GM12878 (cell line): ENCODE measurements at regions not wholly inside any gene's neighbourhood (a gene's known extent, or its start where the extent isn't known, plus 50 kb on each side); places are given as distances from the start of the nearest gene placed in this dataset.

Experiments used
- ATAC-seq: fragments of 200-7000 bp; cut with Tn5 transposase; 3 replicates; pipeline ENCODE4 v1.9.1; 2020; ENCODE audit warnings: mild to moderate bottlenecking, moderate library complexity
- BruUV-seq: library from RNA; stranded (reverse); fragments of 400-500 nt; replicated peaks from 2 replicates; lab custom pipeline; 2021; lab: Mats Ljungman, UMichigan
- CTCF ChIA-PET: fragments of 300-600 bp; sonication (Branson Sonifier 250); formaldehyde crosslinking; extraction: SDS; loops from one replicate; lab custom pipeline; 2021; ENCODE audit warnings: inconsistent platforms; lab: Yijun Ruan, JAX
- POLR2A ChIA-PET: fragments of 350-600 bp; formaldehyde crosslinking; extraction: SDS; loops from one replicate; lab custom pipeline; 2021; ENCODE audit warnings: inconsistent platforms; lab: Charles Lee
- RAD21 ChIA-PET: fragments of 300-600 bp; sonication (Branson Sonifier 250); formaldehyde crosslinking; loops from one replicate; lab custom pipeline; 2023; ENCODE audit warnings: antibody characterized with exemption; ENCODE audit not compliant: unreplicated experiment; lab: Charles Lee
- SMC1A ChIA-PET: fragments of 300-600 bp; sonication (Branson Sonifier 250); formaldehyde crosslinking; loops from one replicate; lab custom pipeline; 2023; ENCODE audit not compliant: unreplicated experiment, uncharacterized antibody; lab: Charles Lee
- DNase-seq: peaks from one replicate; pipeline ENCODE4 v3.0.0-alpha.2; 2011; ENCODE audit warnings: low read depth, low spot score
- FAIRE-seq: peaks from 3 replicates; lab custom pipeline; 2011; peaks lifted over from hg19 to GRCh38; lab: Jason Lieb, UNC
- H2AFZ ChIP-seq: 2 replicates; pipeline ENCODE4 v1.6.0; 2011; ENCODE audit warnings: low read depth, low read length, control low read depth; ENCODE audit not compliant: control insufficient read depth
- H3K27ac ChIP-seq: 2 replicates; pipeline ENCODE4 v1.5.1; 2011; ENCODE audit warnings: control low read depth; ENCODE audit not compliant: control insufficient read depth, insufficient read depth
- H3K27me3 ChIP-seq, 2 experiments: replicated peaks in 1 of 2; 2 replicates each; pipeline versions ENCODE4 v1.6.0 to v1.6.1; 2011; ENCODE audit warnings: low read length in 1 of 2; ENCODE audit not compliant: control insufficient read depth in 2 of 2, insufficient read depth in 2 of 2
- H3K36me3 ChIP-seq, 2 experiments: 2 replicates each; pipeline ENCODE4 v1.5.1; 2011; ENCODE audit warnings: low read length in 1 of 2; ENCODE audit not compliant: control insufficient read depth in 2 of 2, insufficient read depth in 2 of 2
- H3K4me1 ChIP-seq: 2 replicates; pipeline ENCODE4 v1.6.1; 2011; ENCODE audit warnings: mild to moderate bottlenecking, low read length, moderate library complexity, mixed read lengths; ENCODE audit not compliant: control insufficient read depth, insufficient read depth
- H3K4me2 ChIP-seq: 2 replicates; pipeline ENCODE4 v1.6.0; 2011; ENCODE audit warnings: control low read depth; ENCODE audit not compliant: control insufficient read depth, insufficient read depth
- H3K4me3 ChIP-seq: fragments of 200-600 bp; sonication (generic); 2 replicates; pipeline ENCODE4 v1.5.1; 2016
- H3K79me2 ChIP-seq: 2 replicates; pipeline ENCODE4 v1.6.0; 2011; ENCODE audit warnings: low read length; ENCODE audit not compliant: control insufficient read depth, insufficient read depth
- H3K9ac ChIP-seq: 2 replicates; pipeline ENCODE4 v1.8.0; 2011; ENCODE audit warnings: low read length, control low read depth, mixed read lengths; ENCODE audit not compliant: control insufficient read depth, insufficient read depth
- H3K9me3 ChIP-seq: replicated peaks from 3 replicates; pipeline ENCODE4 v1.5.1; 2011; ENCODE audit warnings: mild to moderate bottlenecking, low read length; ENCODE audit not compliant: control insufficient read depth, insufficient read depth
- H4K20me1 ChIP-seq: 2 replicates; pipeline ENCODE4 v1.6.0; 2011; ENCODE audit not compliant: control insufficient read depth, insufficient read depth
- BCL11A ChIP-seq: IDR thresholded peaks from 2 replicates; pipeline ENCODE4 v1.6.1; 2011; ENCODE audit warnings: low read depth, low read length
- CBX5 ChIP-seq: sonication (generic); IDR thresholded peaks from 2 replicates; pipeline ENCODE4 v1.6.1; 2016; ENCODE audit warnings: low read depth, moderate library complexity, mild to moderate bottlenecking, inconsistent platforms
- CREB1 ChIP-seq: IDR thresholded peaks from 2 replicates; pipeline ENCODE4 v1.6.1; 2012; ENCODE audit warnings: low read depth, mild to moderate bottlenecking, inconsistent platforms
- FOXK2 ChIP-seq: fragments of 450-650 bp; IDR thresholded peaks from 2 replicates; pipeline ENCODE4 v1.6.1; 2017; ENCODE audit warnings: mild to moderate bottlenecking, moderate library complexity
- MEF2A ChIP-seq: IDR thresholded peaks from 2 replicates; pipeline ENCODE4 v1.6.1; 2011; ENCODE audit warnings: low read depth, mild to moderate bottlenecking, low read length, moderate library complexity; ENCODE audit not compliant: insufficient read depth
- NBN ChIP-seq: fragments of 450-650 bp; IDR thresholded peaks from 2 replicates; pipeline ENCODE4 v1.6.1; 2016
- RAD21 ChIP-seq: IDR thresholded peaks from 2 replicates; pipeline ENCODE4 v1.6.1; 2011; ENCODE audit warnings: mild to moderate bottlenecking, low read depth, low read length, moderate library complexity; ENCODE audit not compliant: insufficient read depth
- RFX5 ChIP-seq: IDR thresholded peaks from 2 replicates; pipeline ENCODE4 v1.6.1; 2011; ENCODE audit warnings: low read depth, low read length, improper control_type of control experiment
- RUNX3 ChIP-seq: IDR thresholded peaks from 2 replicates; pipeline ENCODE4 v1.6.1; 2012; ENCODE audit warnings: low read length, inconsistent platforms
- SMAD1 ChIP-seq: fragments of 450-650 bp; IDR thresholded peaks from 2 replicates; pipeline ENCODE4 v1.6.1; 2018; ENCODE audit warnings: mild to moderate bottlenecking, low read depth; ENCODE audit not compliant: partially characterized antibody
- SMARCA5 ChIP-seq: fragments of 450-650 bp; IDR thresholded peaks from 2 replicates; pipeline ENCODE4 v1.6.1; 2017; ENCODE audit warnings: mild to moderate bottlenecking
- SMC3 ChIP-seq: IDR thresholded peaks from 2 replicates; pipeline ENCODE4 v1.6.1; 2011; ENCODE audit warnings: low read length, improper control_type of control experiment, borderline replicate concordance
- SRF ChIP-seq, 2 experiments: IDR thresholded peaks; 2 replicates each; pipeline ENCODE4 v1.6.1; 2011; ENCODE audit warnings: low read depth in 2 of 2, low read length in 2 of 2, mild to moderate bottlenecking in 1 of 2, moderate library complexity in 1 of 2
- TAF1 ChIP-seq: IDR thresholded peaks from 2 replicates; pipeline ENCODE4 v1.6.1; 2011; ENCODE audit warnings: mild to moderate bottlenecking, low read depth, low read length, borderline replicate concordance
- TCF12 ChIP-seq: IDR thresholded peaks from 2 replicates; pipeline ENCODE4 v1.6.1; 2011; ENCODE audit warnings: low read depth, mild to moderate bottlenecking, low read length
- TCF3 ChIP-seq: IDR thresholded peaks from 2 replicates; pipeline ENCODE4 v1.6.1; 2012; ENCODE audit warnings: low read depth, mild to moderate bottlenecking, low read length, borderline replicate concordance; ENCODE audit not compliant: insufficient read depth
- YBX1 ChIP-seq: fragments of 450-650 bp; IDR thresholded peaks from 2 replicates; pipeline ENCODE4 v1.6.1; 2016; ENCODE audit warnings: antibody characterized with exemption
- YY1 ChIP-seq: IDR thresholded peaks from 2 replicates; pipeline ENCODE4 v1.6.1; 2011; ENCODE audit warnings: low read depth, mild to moderate bottlenecking, low read length
- WGBS: methylation state at CpG from one replicate; pipeline ENCODE4 v1.1.6; 2016; ENCODE audit warnings: low lambda C conversion rate; ENCODE audit not compliant: insufficient replicate concordance, insufficient coverage; ENCODE audit errors: missing lambda C conversion rate; 5-methylcytosine and 5-hydroxymethylcytosine counted together
- in situ Hi-C: fragments of 300-500 bp; cut with MboI; formaldehyde crosslinking; loops from 9 replicates; pipeline ENCODE4 v1.14.3; 2018; ENCODE audit warnings: mixed read lengths
- intact Hi-C: fragments of 100-400 bp; cut with micrococcal nuclease; formaldehyde crosslinking; loops from one replicate; pipeline ENCODE4 v1.14.2; 2022; ENCODE audit not compliant: unreplicated experiment
- TF ChIP-seq, protein P1 (sequence below), 3 experiments: IDR thresholded peaks in 2 of 3; conservative IDR thresholded peaks in 1 of 3; 2 replicates each; pipeline ENCODE4 v1.5.1; 2011; ENCODE audit warnings: low read depth in 3 of 3, low read length in 3 of 3, mild to moderate bottlenecking in 3 of 3, control low read depth in 2 of 3, moderate library complexity in 2 of 3, inconsistent platforms in 1 of 3, mixed read lengths in 1 of 3; ENCODE audit not compliant: control insufficient read depth in 2 of 3, insufficient read depth in 1 of 3; ENCODE audit errors: extremely low read depth in 1 of 3

GRCh38 chr7:127447326-127447945 is 54.9 kb upstream of the ZNF800 start:
- 7% methylated on average over 1 of the region's 1 CpG for WGBS
- H3K4me2 ChIP-seq = no peak overlapping the region
- ATAC-seq (peak; percentile 100), DNase-seq (peak; percentile 28), FAIRE-seq (peak; percentile 95)
- H3K27me3 ChIP-seq = no peaks in the 10 kb centered on the region
- TF ChIP-seq CBX5 = peak; percentile 84; the same call in 1 of the 2 replicates
- TF ChIP-seq, protein P1, sequence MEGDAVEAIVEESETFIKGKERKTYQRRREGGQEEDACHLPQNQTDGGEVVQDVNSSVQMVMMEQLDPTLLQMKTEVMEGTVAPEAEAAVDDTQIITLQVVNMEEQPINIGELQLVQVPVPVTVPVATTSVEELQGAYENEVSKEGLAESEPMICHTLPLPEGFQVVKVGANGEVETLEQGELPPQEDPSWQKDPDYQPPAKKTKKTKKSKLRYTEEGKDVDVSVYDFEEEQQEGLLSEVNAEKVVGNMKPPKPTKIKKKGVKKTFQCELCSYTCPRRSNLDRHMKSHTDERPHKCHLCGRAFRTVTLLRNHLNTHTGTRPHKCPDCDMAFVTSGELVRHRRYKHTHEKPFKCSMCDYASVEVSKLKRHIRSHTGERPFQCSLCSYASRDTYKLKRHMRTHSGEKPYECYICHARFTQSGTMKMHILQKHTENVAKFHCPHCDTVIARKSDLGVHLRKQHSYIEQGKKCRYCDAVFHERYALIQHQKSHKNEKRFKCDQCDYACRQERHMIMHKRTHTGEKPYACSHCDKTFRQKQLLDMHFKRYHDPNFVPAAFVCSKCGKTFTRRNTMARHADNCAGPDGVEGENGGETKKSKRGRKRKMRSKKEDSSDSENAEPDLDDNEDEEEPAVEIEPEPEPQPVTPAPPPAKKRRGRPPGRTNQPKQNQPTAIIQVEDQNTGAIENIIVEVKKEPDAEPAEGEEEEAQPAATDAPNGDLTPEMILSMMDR (IDR thresholded peaks at IDR 0.05 in 2 of 3, conservative IDR thresholded peaks at IDR 0.05 in 1 of 3; ENCODE audit: control insufficient read depth in 2 of 3, extremely low read depth in 1 of 3, insufficient read depth in 1 of 3, low read depth in 3 of 3, low read length in 3 of 3) = peak; percentile 64 to 85 (median 77)
- 0 out of 2 replicates have a peak, but pooled peaks have one; percentile 20 for TF ChIP-seq NBN
- peak; percentile 69; the same call in 1 of the 2 replicates for TF ChIP-seq TCF12
- peak; percentile 54 for TF ChIP-seq RUNX3
- no peak for TF ChIP-seq TAF1
- no peak for TF ChIP-seq YBX1
- peak; percentile 71 for TF ChIP-seq SMC3
- TF ChIP-seq RAD21 = peak; percentile 87
- 0 out of 2 replicates have a peak, but pooled peaks have one; percentile 24 for TF ChIP-seq CREB1
- no peak for TF ChIP-seq BCL11A
- TF ChIP-seq RFX5 = no peak
- TF ChIP-seq SMARCA5 = peak; percentile 81
- TF ChIP-seq TCF3 = peak; percentile 39; the same call in 1 of the 2 replicates
- peak; percentile 78 for TF ChIP-seq FOXK2
- 0 out of 2 replicates have a peak, but pooled peaks have one; percentile 17 for TF ChIP-seq MEF2A
- TF ChIP-seq SMAD1 = no peak
- TF ChIP-seq YY1 = peak; percentile 70
- no peak for TF ChIP-seq SRF (IDR thresholded peaks at IDR 0.05; ENCODE audit: low read depth in 2 of 2, low read length in 2 of 2)
- peaks cover 5% of the 10 kb centered on the region; the same call in 2 of the 3 replicates for H3K9me3 ChIP-seq
- H3K36me3 ChIP-seq = no peaks in the 10 kb centered on the region
- no peaks in the 10 kb centered on the region for H3K79me2 ChIP-seq
- intact Hi-C loops = loop anchor here (2.0 to 5.0 kb wide), 3 partner anchors 101 to 760 kb away; no protein-coding TSS in a partner anchor
- no peak overlapping the region for H2AFZ ChIP-seq
- ChIA-PET CTCF (interaction anchor here (0.7 to 2.7 kb wide), 37 partner anchors 9 to 762 kb away, joined by 3 to 31 read pairs (median 4); partner anchors contain the start of gene ZNF800), RAD21 (interaction anchor here (0.8 to 2.3 kb wide), 12 partner anchors 30 to 763 kb away, joined by 3 to 20 read pairs (median 4); partner anchors contain the start of gene ZNF800), POLR2A (interaction anchor here (0.6 kb wide), 1 partner anchor 94 kb away, joined by 3 read pairs; no protein-coding TSS in a partner anchor), SMC1A (interaction anchor here (0.6 to 2.5 kb wide), 11 partner anchors 30 to 763 kb away, joined by 3 to 17 read pairs (median 4); no protein-coding TSS in a partner anchor)
- in situ Hi-C loops = loop anchor here (5.0 kb wide), 1 partner anchor 100 kb away; no protein-coding TSS in a partner anchor
- H3K9ac ChIP-seq = no peak overlapping the region
- no peak overlapping the region for H3K4me3 ChIP-seq
- no peaks in the 10 kb centered on the region for H4K20me1 ChIP-seq
- H3K27ac ChIP-seq = no peak overlapping the region
- no TSS peak for BruUV-seq
- H3K4me1 ChIP-seq = no peaks in the 10 kb centered on the region
